H1 (cell line): ENCODE measurements at regions not wholly inside any gene's neighbourhood (a gene's known extent, or its start where the extent isn't known, plus 50 kb on each side); places are given as distances from the start of the nearest gene placed in this dataset.

Source experiments
- CTBP2 ChIP-seq: IDR thresholded peaks from 2 replicates; pipeline ENCODE4 v1.7.0; 2011; ENCODE audit warnings: borderline replicate concordance, mild to moderate bottlenecking, moderate library complexity, mixed read lengths, low read length; ENCODE audit not compliant: insufficient read depth, insufficient read length
- KDM1A ChIP-seq: fragments of 200-600, 300-600 bp; sonication (generic); IDR thresholded peaks from 2 replicates; pipeline ENCODE4 v1.7.1; 2016; ENCODE audit warnings: mild to moderate bottlenecking, low read length, borderline replicate concordance
- MAFK ChIP-seq: IDR thresholded peaks from 2 replicates; pipeline ENCODE4 v1.6.1; 2012; ENCODE audit warnings: low read depth, mild to moderate bottlenecking, improper control_type of control experiment, low read length
- NANOG ChIP-seq: IDR thresholded peaks from 2 replicates; pipeline ENCODE4 v1.6.1; 2011; ENCODE audit warnings: low read length, low read depth, mild to moderate bottlenecking, inconsistent platforms; ENCODE audit not compliant: insufficient read depth, poor library complexity, severe bottlenecking
- SAP30 ChIP-seq: fragments of 300-600 bp; sonication (generic); IDR thresholded peaks from 2 replicates; pipeline ENCODE4 v1.7.1; 2012; ENCODE audit warnings: low read length, moderate library complexity, mild to moderate bottlenecking, inconsistent platforms; ENCODE audit not compliant: insufficient read depth, insufficient replicate concordance

DNA sequence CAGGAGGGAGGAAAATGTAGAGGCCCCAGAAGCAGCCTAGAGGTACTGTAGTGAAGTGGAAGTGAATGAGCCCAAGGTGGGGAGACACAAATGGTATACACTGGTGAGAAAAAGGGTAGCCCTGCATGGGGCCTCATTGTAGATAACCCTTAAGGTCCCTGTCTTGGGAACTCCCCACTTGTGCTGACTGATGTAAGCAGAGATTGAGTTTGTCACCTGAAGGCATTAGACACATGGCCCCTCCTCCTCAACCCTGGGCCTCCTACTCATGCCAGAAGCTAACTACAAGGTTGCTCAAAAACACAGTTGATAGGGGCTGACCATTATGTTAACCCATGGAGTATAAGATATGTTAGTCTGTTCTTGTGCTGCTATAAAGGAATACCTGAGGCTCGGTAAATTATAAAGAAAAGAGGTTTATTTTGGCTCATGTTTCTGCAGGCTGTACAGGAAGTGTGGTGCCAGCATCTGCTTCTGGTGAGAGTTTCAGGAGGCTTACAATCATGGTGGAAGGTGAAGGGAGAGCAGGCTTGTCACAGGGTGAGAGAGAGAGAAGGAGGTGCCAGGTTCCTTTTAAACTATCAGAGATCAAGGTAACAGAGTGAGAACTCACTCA, 84.6 kb upstream of the RNU6-1 start (continued):
- no peak for TF ChIP-seq CTBP2
- TF ChIP-seq NANOG: no peak
- TF ChIP-seq SAP30: no peak
- TF ChIP-seq KDM1A: no peak
- no peak for TF ChIP-seq MAFK
